Tibial nerve (tissue), 4 donors: ENCODE measurements at regions not wholly inside any gene's neighbourhood (a gene's known extent, or its start where the extent isn't known, plus 50 kb on each side); places are given as distances from the start of the nearest gene placed in this dataset.

ENCODE experiments used
- CTCF ChIP-seq, 5 experiments: fragments of 200-600 bp in 3 of 5; fragments of 450-650 bp in 2 of 5; sonication (generic) in 3 of 5; IDR thresholded peaks; one replicate each; pipeline ENCODE4 v1.5.1; 2016 to 2019; ENCODE audit warnings: antibody characterized with exemption in 5 of 5, mild to moderate bottlenecking in 3 of 5, moderate library complexity in 2 of 5
- EP300 ChIP-seq, 2 donors: sonication (generic); formaldehyde crosslinking; IDR thresholded peaks; one replicate each; pipeline ENCODE4 v1.6.1; 2017; ENCODE audit warnings: antibody characterized with exemption in 2 of 2, mild to moderate bottlenecking in 1 of 2
- POLR2A ChIP-seq, 2 donors: fragments of 450-650 bp; IDR thresholded peaks; one replicate each; pipeline ENCODE4 v1.6.1; 2017; ENCODE audit warnings: antibody characterized with exemption in 2 of 2, mild to moderate bottlenecking in 2 of 2, moderate library complexity in 2 of 2

- no peak for TF ChIP-seq CTCF (IDR thresholded peaks at IDR 0.05)
- TF ChIP-seq POLR2A (IDR thresholded peaks at IDR 0.05): no peak
- TF ChIP-seq EP300 (IDR thresholded peaks at IDR 0.05): no peak
These were observed 133.3 kb upstream of the CHRM3 start for GRCh38 chr1:239253032-239253431.
